GM18520 (cell line): ENCODE measurements at regions not wholly inside any gene's neighbourhood (a gene's known extent, or its start where the extent isn't known, plus 50 kb on each side); places are given as distances from the start of the nearest gene placed in this dataset.

ENCODE experiments used
- ATAC-seq: cut with Tn5 transposase; IDR thresholded peaks from one replicate; pipeline ENCODE4 v1.9.1; 2021; ENCODE audit not compliant: unreplicated experiment

DNA sequence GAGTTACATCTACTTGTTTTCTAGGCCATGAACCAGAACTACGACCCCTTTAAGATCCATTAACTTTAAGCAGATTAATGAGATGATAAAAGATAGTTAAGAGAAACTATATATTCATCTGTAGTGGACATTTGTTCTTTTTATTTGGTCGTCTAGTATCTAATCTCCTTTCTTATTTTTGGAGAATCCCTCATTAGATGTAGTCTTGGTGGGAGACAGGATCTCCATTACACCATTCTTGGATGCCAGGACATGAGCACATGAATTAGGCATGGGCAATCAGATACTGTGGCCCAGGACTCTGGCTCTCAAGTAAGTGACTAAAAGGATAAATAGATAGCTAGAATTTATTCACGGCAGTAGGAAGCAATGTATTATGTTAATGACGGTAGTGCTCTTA, 245.0 kb downstream of the ATP23 start:
- no peak for ATAC-seq

DNA sequence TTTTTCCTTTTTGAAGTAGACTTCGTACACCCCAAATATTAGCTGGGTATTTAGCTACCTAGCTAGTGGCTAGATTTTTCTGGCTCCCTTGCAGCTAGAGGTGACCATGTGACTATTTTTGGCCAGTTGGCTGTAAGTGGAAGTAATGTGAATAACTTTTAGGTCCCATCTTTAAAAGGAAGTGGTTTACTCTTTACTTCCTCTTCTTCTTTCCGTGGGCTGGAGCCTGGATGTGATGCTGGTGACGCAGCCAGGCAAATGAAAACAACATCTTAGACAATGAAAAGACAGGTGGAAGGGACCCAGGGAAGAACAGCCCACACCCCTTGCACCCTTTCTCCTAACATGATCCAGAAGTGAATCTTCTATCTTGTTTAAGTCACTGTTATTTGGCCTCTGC, 245.5 kb downstream of the ATP23 start:
- no peak for ATAC-seq

GRCh38 chr12:58189030-58189429, 247.7 kb downstream of the ATP23 start:
- ATAC-seq, result no peak

DNA sequence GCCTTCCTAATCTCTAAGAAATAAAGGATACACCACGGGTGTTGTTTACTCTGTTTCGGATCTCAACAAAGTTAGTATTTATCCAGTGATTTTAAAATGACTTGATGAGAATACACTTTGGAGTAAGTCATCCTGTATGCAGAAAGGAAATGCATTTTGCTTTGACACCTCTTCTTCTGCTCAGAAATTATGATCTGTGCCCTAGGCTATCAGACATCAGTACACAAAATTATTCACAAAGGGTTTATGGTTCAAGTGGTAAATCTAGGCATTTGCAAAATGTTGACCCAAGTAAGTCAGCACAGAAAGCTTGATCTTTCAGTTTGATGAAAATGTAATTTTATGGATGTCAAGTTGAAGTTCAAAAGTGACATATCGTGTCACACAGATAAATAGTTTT, 248.5 kb downstream of the ATP23 start:
- ATAC-seq, result no peak

DNA sequence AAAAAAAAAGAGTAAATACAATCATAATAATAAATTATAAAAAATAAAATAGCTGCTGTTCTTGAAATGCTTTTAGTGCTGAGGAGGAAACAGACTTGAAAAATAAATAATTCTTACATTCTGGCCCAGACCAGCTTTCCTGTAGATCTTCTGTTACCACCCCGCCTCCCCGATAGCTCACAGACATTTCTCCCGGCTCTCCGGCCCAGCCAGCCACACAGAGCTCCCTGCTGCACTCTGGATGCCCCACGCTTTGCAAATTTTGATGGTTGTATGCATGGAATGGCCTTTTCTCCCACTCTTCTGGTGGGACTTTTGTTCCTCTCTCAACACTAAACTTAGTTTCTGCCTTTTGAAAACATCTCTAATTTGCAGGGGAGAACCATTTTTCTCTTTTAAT, 249.3 kb downstream of the ATP23 start:
- ATAC-seq, result no peak

GRCh38 chr12:58196971-58197370, 255.6 kb downstream of the ATP23 start:
- no peak for ATAC-seq

- ATAC-seq, result no peak
Observed at GRCh38 chr12:58202933-58203718, 261.8 kb downstream of the ATP23 start.

- no peak for ATAC-seq
Observed at GRCh38 chr12:58204071-58204470, 262.7 kb downstream of the ATP23 start.

GRCh38 chr12:58206876-58207275, 265.5 kb downstream of the ATP23 start:
- ATAC-seq, result no peak

DNA sequence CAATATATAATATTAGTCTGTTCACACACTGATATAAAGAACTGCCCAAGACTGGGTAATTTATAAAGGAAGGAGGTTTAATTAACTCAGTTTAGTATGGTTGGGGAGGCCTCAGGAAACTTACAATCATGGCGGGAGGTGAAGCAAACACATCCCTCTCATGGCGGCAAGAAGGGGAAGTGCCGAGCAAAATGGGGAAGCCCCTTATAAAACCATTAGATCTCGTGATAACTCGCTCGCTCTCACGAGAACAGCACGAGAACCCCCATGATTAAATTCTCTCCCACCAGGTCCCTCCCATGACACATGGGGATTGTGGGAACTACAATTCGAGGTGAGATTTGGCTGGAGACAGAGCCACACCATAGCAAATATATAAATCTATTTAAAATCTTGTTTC, 269.8 kb downstream of the ATP23 start:
- no peak for ATAC-seq

DNA sequence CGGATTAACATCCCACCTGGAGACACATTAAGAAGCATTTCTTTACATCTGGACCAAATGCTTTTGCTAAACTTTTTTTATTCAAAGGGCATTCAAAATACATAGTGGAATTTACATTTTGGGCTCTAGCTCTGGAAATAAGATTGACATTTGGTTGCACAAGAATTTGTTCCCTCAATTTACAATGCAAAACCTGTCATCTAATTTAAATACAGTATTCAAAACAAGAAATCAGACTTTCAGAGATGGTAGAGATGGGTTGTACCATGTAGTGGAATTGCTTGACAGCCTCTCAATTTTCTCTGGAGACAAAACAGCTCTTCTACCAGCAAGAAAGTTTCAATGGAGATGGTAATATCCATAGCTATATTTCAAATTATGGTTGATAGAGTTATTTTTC, 275.8 kb downstream of the ATP23 start:
- no peak for ATAC-seq

GRCh38 chr12:58224536-58225105, 283.3 kb downstream of the ATP23 start:
- ATAC-seq, result no peak

- no peak for ATAC-seq
Observed at GRCh38 chr12:58225203-58225877, 284.0 kb downstream of the ATP23 start.

DNA sequence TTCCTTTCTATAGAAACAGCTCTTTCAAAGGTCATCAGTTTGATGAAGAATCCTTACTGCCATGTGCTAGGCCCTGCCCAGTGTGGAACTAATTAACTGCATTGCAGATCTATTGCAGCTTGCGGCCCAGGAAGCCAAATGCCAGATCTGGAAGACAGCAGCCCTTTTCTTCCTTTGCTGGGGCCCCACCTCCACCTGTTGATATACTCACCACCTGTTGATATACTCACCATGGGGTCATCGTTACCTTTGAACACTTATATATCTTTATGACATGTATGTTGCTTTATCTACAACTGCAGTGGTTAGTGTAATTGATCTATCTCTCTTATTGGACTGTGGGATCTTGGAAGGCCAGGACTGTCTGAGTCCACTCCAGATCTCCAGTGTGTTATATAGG, 292.5 kb downstream of the ATP23 start:
- no peak for ATAC-seq

GRCh38 chr12:58238411-58238810, 297.0 kb downstream of the ATP23 start:
- no peak for ATAC-seq

GRCh38 chr12:58241099-58241498, 299.7 kb downstream of the ATP23 start:
- no peak for ATAC-seq

DNA sequence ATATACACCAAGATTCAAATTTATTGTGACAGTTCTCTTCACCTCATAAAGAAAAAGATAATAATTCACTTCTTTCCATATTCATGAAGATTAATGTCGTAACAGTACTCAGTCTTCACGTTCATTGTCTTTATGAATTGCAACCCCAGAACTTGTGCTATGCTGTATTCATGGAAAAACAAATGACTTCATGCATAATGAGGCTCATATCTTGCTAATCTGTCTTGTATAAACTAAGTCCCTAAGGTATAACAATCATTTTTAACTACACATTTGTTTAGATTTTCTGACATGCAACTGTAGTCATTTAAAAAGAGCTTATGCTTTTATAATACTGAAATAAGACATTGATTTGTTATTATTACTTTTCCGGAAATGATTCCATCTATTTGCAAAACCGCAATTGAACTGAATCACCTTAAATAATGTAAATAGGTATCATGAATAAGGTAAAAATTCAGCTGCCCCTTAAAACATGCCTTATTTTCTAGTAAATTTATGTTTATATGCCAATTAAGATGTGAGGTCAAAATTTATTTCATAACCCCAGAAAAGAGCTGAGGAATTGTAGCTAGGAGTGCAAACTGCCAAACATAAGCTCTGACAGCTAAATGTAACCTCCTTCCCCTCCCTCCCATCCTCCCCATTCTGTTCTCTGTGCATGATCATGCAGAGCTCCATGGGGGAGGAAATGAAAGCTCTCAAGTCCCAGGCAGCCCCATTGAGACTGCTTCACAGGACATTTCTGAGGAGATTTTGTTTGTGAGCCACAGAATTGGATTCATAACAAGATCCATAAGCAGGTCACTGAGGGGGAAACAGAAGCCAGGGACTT, 301.6 kb downstream of the ATP23 start:
- no peak for ATAC-seq

DNA sequence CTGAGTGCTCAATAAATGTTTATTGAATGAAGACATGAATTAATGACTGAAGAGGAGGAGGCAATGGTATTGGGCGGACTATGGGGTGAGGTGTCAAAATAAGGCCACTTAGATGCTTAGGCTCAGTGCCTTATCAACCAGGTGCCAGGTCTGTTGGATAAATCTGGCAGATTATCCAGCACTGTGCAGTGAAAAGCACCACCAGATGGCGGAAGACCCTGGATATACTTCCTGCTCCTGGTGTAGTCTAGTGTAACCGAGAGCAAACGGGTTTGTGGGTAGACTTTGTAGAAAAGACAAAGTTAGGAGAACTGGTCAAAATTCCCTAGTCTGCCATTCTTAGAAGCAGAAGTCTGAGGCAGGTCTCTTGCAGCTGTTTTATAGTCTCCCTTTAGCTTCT, 306.3 kb downstream of the ATP23 start:
- ATAC-seq, result no peak

GRCh38 chr12:58248599-58248998, 307.2 kb downstream of the ATP23 start:
- no peak for ATAC-seq

DNA sequence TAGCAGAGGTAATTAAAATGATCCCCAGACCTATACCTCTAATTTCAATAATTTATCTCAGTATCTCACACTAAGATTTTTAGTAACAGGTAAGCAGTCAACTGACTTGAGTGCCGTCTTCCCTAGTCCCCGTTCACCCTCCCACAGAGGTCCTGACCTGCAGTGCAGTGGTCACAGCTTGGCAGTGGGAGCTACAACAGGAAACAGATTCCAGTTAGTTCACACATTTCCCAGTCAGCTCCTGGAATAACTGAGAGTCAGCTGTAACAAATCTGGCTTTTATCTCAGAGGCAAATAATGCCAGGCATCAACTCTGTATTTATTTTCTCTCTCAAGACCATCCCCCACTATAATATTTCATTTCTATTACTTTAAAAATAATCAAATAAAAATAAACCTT, 308.2 kb downstream of the ATP23 start:
- ATAC-seq, result no peak

- no peak for ATAC-seq
Observed at GRCh38 chr12:58250077-58250476, 308.7 kb downstream of the ATP23 start.
